ENCODE measurements at regions not wholly inside any gene's neighbourhood (a gene's known extent, or its start where the extent isn't known, plus 50 kb on each side); places are given as distances from the start of the nearest gene placed in this dataset.

DNA sequence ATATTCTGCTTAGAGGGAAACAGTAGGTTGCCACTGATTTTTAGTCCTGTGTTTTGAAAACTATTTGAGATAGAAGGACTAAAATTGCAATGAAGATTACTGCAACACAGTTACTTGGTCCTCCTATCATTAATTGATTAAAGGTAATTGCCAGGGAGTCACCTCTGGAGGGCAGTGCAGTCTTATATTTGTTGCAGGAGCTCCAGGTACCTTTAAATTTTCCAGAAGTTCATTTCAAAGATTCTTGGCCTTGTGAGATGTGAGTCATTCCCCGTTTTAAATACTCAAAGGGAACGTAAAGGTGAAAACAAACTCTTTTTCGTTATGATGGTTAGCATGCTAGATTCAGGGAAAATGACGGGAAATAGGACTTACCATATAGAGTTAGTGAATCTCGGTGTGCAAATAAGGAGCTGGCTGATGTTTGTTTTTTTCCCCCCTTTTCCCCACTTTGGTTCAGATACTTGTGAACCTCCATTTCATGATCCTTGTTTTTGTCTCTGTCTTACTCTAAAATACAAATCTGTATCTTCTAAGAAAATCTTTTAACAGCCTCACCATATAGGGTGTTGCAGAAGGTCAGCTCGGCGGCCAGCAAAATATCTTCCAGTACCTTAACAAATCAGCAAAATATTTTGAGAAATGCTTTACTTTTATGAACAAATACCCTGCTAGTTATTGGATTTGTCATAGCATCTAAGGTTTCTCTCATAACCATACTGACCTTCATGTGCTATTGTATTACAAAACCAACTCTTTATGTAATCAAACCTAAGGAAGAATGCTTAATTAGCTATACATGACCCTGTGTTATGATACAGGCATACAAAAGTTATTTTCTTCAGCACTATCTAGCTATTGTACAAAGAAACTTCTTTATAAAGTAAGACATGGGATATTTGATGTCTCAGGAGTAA is 143.0 kb upstream of the HDAC9 start:
- H3K36me3 Mint-ChIP-seq (ENCODE audit: low read depth): no peaks in the 10 kb centered on the region
- H3K4me3 Mint-ChIP-seq: no peak overlapping the region
- H3K27me3 Mint-ChIP-seq (ENCODE audit: low read depth): no peaks in the 10 kb centered on the region
- no peak overlapping the region for H3K27ac Mint-ChIP-seq
- H3K9me3 Mint-ChIP-seq: no peaks in the 10 kb centered on the region
- peaks cover 2% of the 10 kb centered on the region for H3K4me1 Mint-ChIP-seq (ENCODE audit: low read depth)

- no peaks in the 10 kb centered on the region for H3K9me3 Mint-ChIP-seq
- H3K4me3 Mint-ChIP-seq: no peak overlapping the region
- H3K4me1 Mint-ChIP-seq (ENCODE audit: low read depth): peaks cover 2% of the 10 kb centered on the region
- H3K27ac Mint-ChIP-seq: no peak overlapping the region
- no peaks in the 10 kb centered on the region for H3K36me3 Mint-ChIP-seq (ENCODE audit: low read depth)
- no peaks in the 10 kb centered on the region for H3K27me3 Mint-ChIP-seq (ENCODE audit: low read depth)
Measured at GRCh38 chr7:18353339-18353738, 142.2 kb upstream of the HDAC9 start.

GRCh38 chr7:18354108-18355085 is 141.2 kb upstream of the HDAC9 start:
- Mint-ChIP-seq H3K4me3 (no peak overlapping the region), H3K4me1 (ENCODE audit: low read depth) (peaks cover 2% of the 10 kb centered on the region), H3K36me3 (ENCODE audit: low read depth) (no peaks in the 10 kb centered on the region), H3K9me3 (no peaks in the 10 kb centered on the region), H3K27ac (no peak overlapping the region), H3K27me3 (ENCODE audit: low read depth) (no peaks in the 10 kb centered on the region)

DNA sequence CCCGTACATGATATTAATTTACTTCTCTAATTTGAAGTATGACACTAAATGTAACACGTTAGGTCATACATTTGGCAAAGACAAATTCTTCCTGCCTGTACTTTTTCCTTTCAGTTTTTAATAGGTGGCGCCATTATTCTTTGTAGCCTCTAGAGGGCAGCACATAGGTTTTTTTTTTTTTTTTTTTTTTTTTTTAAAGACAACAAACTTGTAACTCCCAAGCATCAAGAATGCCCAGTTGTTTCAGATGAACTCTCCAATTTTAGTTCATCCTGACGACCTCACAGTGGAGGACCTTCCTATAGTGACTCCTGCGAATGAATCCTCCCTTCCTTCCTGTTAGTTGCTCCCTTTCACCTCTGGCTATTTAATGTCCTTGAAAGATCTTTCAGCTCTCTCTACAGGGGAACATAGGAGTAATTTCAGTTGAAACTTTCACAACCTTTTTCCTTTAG is 139.3 kb upstream of the HDAC9 start:
- H3K27me3 Mint-ChIP-seq (ENCODE audit: low read depth): no peaks in the 10 kb centered on the region
- no peak overlapping the region for H3K27ac Mint-ChIP-seq
- peaks cover 2% of the 10 kb centered on the region for H3K4me1 Mint-ChIP-seq (ENCODE audit: low read depth)
- no peaks in the 10 kb centered on the region for H3K36me3 Mint-ChIP-seq (ENCODE audit: low read depth)
- no peaks in the 10 kb centered on the region for H3K9me3 Mint-ChIP-seq
- H3K4me3 Mint-ChIP-seq: no peak overlapping the region

DNA sequence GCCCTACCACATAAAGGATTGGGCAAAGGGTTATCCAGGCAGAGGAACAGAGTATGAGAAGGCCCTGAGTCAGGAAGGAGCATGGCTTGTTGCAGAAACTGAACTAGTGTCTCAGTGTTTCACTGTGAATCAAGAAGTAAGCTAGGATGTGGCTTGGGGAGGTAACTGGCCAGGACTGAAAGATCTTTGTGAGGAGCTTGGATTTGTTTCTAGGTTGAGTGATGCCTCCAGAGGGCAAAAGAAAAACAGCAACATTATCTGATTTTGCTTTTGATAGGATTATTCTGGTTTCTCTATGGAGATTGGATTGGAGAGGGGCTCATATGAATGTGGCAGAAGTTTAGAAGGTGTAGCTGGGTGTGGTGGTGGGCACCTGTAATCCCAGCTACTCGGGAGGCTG is 137.9 kb upstream of the HDAC9 start:
- no peak overlapping the region for H3K4me3 Mint-ChIP-seq
- no peaks in the 10 kb centered on the region for H3K27me3 Mint-ChIP-seq (ENCODE audit: low read depth)
- no peaks in the 10 kb centered on the region for H3K36me3 Mint-ChIP-seq (ENCODE audit: low read depth)
- no peak overlapping the region for H3K27ac Mint-ChIP-seq
- H3K4me1 Mint-ChIP-seq (ENCODE audit: low read depth): peaks cover 2% of the 10 kb centered on the region
- H3K9me3 Mint-ChIP-seq: no peaks in the 10 kb centered on the region

- Mint-ChIP-seq H3K27me3 (ENCODE audit: low read depth) (no peaks in the 10 kb centered on the region), H3K9me3 (no peaks in the 10 kb centered on the region), H3K36me3 (ENCODE audit: low read depth) (no peaks in the 10 kb centered on the region), H3K27ac (no peak overlapping the region), H3K4me3 (no peak overlapping the region), H3K4me1 (ENCODE audit: low read depth) (no peaks in the 10 kb centered on the region)
Measured at GRCh38 chr7:18361756-18362155, 133.8 kb upstream of the HDAC9 start.

- no peak overlapping the region for H3K27ac Mint-ChIP-seq
- H3K9me3 Mint-ChIP-seq: no peaks in the 10 kb centered on the region
- H3K4me1 Mint-ChIP-seq (ENCODE audit: low read depth): no peaks in the 10 kb centered on the region
- no peaks in the 10 kb centered on the region for H3K36me3 Mint-ChIP-seq (ENCODE audit: low read depth)
- no peak overlapping the region for H3K4me3 Mint-ChIP-seq
- H3K27me3 Mint-ChIP-seq (ENCODE audit: low read depth): no peaks in the 10 kb centered on the region
Measured at GRCh38 chr7:18363751-18364380, 131.7 kb upstream of the HDAC9 start.

- Mint-ChIP-seq H3K9me3 (no peaks in the 10 kb centered on the region), H3K4me3 (no peak overlapping the region), H3K4me1 (ENCODE audit: low read depth) (no peaks in the 10 kb centered on the region), H3K36me3 (ENCODE audit: low read depth) (no peaks in the 10 kb centered on the region), H3K27me3 (ENCODE audit: low read depth) (no peaks in the 10 kb centered on the region), H3K27ac (no peak overlapping the region)
Measured at GRCh38 chr7:18364396-18364795, 131.2 kb upstream of the HDAC9 start.

DNA sequence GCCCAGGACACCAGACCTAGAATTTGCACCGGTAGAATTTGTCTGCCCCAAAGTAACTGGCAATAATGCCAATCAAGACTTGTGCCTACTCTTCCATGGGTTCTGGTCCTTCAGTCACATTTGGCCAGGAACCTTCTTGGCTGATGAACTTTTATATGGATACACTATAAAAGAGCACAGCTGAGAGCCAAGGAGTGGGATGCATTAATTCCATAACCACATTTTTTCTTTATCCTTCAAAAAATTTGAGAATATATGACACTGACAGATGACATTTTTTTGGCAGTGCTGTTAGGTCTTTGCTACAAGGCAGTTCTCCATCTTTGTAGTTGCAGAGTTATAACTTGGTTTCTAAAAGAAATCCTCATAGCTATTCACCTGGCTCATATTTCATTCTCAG is 129.2 kb upstream of the HDAC9 start:
- Mint-ChIP-seq H3K36me3 (ENCODE audit: low read depth) (no peaks in the 10 kb centered on the region), H3K4me1 (ENCODE audit: low read depth) (no peaks in the 10 kb centered on the region), H3K9me3 (no peaks in the 10 kb centered on the region), H3K4me3 (no peak overlapping the region), H3K27me3 (ENCODE audit: low read depth) (no peaks in the 10 kb centered on the region), H3K27ac (no peak overlapping the region)

DNA sequence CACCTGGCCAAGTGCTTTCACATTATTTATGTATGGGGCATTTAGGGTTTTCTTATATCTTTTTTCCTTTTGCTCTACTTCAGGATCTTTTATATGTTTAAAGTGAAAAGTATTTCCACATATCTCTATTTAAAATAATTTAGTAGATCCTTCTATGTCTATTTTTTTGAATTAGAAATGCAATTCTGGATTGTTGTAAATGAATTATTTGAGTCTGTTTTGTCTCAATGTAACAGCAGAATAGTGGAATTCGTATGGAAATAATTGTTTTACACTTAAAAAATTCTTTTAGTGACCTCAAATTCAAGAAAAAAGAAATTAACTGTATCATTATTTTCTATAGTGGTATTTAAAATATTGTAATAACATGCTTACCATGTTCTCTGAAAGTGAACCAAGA is 126.5 kb upstream of the HDAC9 start:
- Mint-ChIP-seq H3K4me1 (ENCODE audit: low read depth) (no peaks in the 10 kb centered on the region), H3K9me3 (no peaks in the 10 kb centered on the region), H3K27ac (no peak overlapping the region), H3K36me3 (ENCODE audit: low read depth) (no peaks in the 10 kb centered on the region), H3K27me3 (ENCODE audit: low read depth) (no peaks in the 10 kb centered on the region), H3K4me3 (no peak overlapping the region)

DNA sequence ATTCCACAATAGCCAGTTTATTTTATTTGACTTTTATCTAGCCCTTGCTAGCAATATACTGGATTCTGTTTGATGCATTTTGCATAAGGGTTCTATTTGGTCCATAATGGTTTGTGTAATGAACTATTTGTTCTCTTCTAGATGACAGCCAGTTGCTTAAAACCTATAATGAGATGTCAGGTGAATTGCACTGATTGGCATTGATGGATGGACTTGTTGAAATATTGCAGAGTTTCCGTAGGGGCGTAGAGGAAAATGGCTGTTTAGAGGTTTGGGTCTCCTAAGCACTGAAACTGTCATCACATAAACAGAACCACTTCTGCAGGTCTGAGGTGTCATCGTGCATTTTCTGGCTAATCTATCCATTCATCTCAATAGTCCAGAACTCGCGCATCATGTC is 124.9 kb upstream of the HDAC9 start:
- Mint-ChIP-seq H3K36me3 (ENCODE audit: low read depth) (no peaks in the 10 kb centered on the region), H3K4me3 (no peak overlapping the region), H3K9me3 (no peaks in the 10 kb centered on the region), H3K27ac (no peak overlapping the region), H3K27me3 (ENCODE audit: low read depth) (no peaks in the 10 kb centered on the region), H3K4me1 (ENCODE audit: low read depth) (no peaks in the 10 kb centered on the region)

- Mint-ChIP-seq H3K9me3 (no peaks in the 10 kb centered on the region), H3K27ac (no peak overlapping the region), H3K36me3 (ENCODE audit: low read depth) (no peaks in the 10 kb centered on the region), H3K27me3 (ENCODE audit: low read depth) (no peaks in the 10 kb centered on the region), H3K4me1 (ENCODE audit: low read depth) (no peaks in the 10 kb centered on the region), H3K4me3 (no peak overlapping the region)
Measured at GRCh38 chr7:18378989-18379605, 116.5 kb upstream of the HDAC9 start.

GRCh38 chr7:18384491-18385143 is 110.9 kb upstream of the HDAC9 start:
- H3K27ac Mint-ChIP-seq: no peak overlapping the region

GRCh38 chr7:18386607-18387006 is 108.9 kb upstream of the HDAC9 start:
- no peaks in the 10 kb centered on the region for H3K36me3 Mint-ChIP-seq (ENCODE audit: low read depth)

More at GRCh38 chr7:18384491-18385143, 110.9 kb upstream of the HDAC9 start:
- H3K4me3 Mint-ChIP-seq: no peak overlapping the region
- no peaks in the 10 kb centered on the region for H3K27me3 Mint-ChIP-seq (ENCODE audit: low read depth)
- no peaks in the 10 kb centered on the region for H3K9me3 Mint-ChIP-seq
- H3K4me1 Mint-ChIP-seq (ENCODE audit: low read depth): no peaks in the 10 kb centered on the region
- no peaks in the 10 kb centered on the region for H3K36me3 Mint-ChIP-seq (ENCODE audit: low read depth)

More at GRCh38 chr7:18386607-18387006, 108.9 kb upstream of the HDAC9 start:
- Mint-ChIP-seq H3K4me1 (ENCODE audit: low read depth) (no peaks in the 10 kb centered on the region), H3K9me3 (no peaks in the 10 kb centered on the region), H3K27ac (no peak overlapping the region), H3K27me3 (ENCODE audit: low read depth) (no peaks in the 10 kb centered on the region), H3K4me3 (no peak overlapping the region)
